ENCODE measurements at regions not wholly inside any gene's neighbourhood (a gene's known extent, or its start where the extent isn't known, plus 50 kb on each side); places are given as distances from the start of the nearest gene placed in this dataset.

DNA sequence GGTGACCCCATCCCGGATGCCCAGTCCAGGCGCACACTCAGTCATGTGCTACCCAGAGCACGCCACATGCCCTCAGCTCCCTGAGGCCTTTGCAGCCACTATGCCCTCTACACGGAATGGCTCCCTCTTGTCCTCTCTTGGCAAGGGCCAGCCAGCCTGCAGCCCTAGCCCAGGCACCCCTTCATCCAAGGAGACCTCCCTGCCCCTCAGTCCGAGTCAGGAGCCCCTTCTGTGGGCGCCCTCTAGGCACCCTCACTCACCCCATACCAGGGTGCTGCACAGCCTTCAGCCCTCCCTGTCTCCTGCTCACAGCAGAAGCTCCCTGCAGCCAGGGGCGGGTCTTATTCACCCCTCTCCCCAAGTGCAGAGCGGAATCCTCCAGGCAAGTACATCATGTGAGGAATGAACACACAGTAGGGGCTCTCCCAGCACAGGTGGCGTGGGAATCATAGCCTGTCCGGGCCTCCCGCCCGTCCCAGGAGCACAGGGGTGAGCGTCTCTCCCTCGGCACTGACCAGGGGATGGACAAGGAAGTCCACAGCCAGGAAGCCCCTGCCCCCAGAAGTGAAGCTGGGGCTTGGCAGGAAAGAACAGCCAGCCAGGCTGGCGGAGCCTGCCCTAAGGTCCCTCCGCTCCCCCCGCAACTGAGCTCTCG lies 186.9 kb downstream of the RBFOX3 start:
- no peaks in the 10 kb centered on the region for H3K36me3 Mint-ChIP-seq
- H3K27me3 Mint-ChIP-seq (ENCODE audit: low read depth) = peaks cover 66% of the 10 kb centered on the region
- TF ChIP-seq, protein P1, sequence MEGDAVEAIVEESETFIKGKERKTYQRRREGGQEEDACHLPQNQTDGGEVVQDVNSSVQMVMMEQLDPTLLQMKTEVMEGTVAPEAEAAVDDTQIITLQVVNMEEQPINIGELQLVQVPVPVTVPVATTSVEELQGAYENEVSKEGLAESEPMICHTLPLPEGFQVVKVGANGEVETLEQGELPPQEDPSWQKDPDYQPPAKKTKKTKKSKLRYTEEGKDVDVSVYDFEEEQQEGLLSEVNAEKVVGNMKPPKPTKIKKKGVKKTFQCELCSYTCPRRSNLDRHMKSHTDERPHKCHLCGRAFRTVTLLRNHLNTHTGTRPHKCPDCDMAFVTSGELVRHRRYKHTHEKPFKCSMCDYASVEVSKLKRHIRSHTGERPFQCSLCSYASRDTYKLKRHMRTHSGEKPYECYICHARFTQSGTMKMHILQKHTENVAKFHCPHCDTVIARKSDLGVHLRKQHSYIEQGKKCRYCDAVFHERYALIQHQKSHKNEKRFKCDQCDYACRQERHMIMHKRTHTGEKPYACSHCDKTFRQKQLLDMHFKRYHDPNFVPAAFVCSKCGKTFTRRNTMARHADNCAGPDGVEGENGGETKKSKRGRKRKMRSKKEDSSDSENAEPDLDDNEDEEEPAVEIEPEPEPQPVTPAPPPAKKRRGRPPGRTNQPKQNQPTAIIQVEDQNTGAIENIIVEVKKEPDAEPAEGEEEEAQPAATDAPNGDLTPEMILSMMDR (IDR thresholded peaks at IDR 0.05; ENCODE audit: unreplicated experiment) = no peak
- no peaks in the 10 kb centered on the region for H3K9me3 Mint-ChIP-seq
- H3K4me3 Mint-ChIP-seq = no peak overlapping the region
- no peaks in the 10 kb centered on the region for H3K4me1 Mint-ChIP-seq
- DNase-seq (ENCODE audit: low spot score in 2 of 2, unreplicated experiment in 2 of 2) = no peak
- H3K27ac Mint-ChIP-seq = no peak overlapping the region

DNA sequence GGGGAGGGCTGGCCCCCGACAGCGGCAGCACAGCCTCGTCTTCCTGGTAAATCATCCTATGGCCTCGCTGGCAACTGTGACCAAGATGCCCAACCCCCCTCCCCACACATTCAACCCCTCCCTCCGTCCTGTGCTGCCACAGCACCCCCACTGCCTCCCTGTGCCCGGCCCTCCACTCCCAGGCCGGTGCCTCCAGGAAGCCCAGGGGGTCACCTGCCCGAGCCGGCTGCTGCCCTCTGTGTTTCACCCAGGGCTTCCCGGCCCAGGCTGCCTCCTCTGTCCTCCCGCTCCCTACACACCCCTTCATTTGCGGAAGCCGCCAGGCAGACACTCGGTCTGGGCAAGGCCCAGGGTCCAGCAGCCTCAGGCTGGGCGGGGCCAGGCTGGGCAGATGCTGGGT lies 188.6 kb downstream of the RBFOX3 start:
- peaks cover 69% of the 10 kb centered on the region for H3K27me3 Mint-ChIP-seq (ENCODE audit: low read depth)
- no peaks in the 10 kb centered on the region for H3K9me3 Mint-ChIP-seq
- H3K4me1 Mint-ChIP-seq = no peaks in the 10 kb centered on the region
- no peak overlapping the region for H3K27ac Mint-ChIP-seq
- no peak overlapping the region for H3K4me3 Mint-ChIP-seq
- TF ChIP-seq, protein P1 (IDR thresholded peaks at IDR 0.05; ENCODE audit: unreplicated experiment) = no peak
- DNase-seq (ENCODE audit: low spot score in 2 of 2, unreplicated experiment in 2 of 2) = no peak
- H3K36me3 Mint-ChIP-seq = no peaks in the 10 kb centered on the region

DNA sequence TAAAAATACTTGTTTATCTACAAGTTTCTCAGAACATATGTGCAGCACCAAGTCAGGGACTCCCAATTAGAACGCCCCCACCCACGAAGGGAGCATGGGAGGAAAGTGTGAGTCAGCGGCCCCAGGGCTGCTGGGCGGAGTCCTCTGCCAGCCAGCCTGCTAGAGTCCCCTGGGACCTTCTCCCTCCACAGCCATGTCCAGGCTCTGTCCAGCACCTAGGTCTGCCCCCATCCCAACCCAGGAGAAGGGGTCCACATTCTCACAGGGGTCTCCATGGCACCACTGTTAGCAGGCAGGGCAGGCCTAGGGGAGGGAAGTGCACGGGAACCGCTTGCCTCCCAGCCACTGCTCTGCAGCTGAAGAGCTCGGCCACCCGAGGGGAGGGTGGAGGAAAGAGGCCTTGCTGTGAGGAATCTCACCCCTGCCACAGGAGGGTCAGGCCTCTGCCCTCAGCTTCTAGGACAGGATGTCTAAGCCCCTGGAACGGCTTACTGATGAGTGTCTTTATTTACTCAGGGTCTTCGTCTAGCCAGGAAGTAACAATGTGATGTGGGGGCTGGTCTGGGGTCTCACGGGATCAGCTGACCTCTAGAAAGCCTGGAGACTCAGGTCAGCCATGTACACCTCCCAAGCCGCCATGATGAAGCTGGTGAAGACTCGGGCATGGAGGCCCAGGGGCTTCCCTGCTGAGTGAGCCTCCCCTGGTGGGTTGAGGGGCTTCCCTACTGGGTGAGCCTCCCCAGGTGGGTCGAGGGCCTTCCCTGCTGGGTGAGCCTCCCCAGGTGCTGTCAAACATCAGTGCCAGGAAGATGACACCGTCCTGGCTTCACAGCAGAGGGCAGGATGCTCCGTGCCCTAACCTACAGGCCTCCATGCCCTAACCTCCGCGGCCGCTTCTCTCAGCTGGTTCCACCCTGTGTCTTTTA lies 190.3 kb downstream of the RBFOX3 start:
- no peak overlapping the region for H3K4me3 Mint-ChIP-seq
- no peak overlapping the region for H3K27ac Mint-ChIP-seq
- H3K27me3 Mint-ChIP-seq (ENCODE audit: low read depth) = peaks cover 70% of the 10 kb centered on the region
- H3K9me3 Mint-ChIP-seq = no peaks in the 10 kb centered on the region
- H3K36me3 Mint-ChIP-seq = no peaks in the 10 kb centered on the region
- TF ChIP-seq, protein P1 (IDR thresholded peaks at IDR 0.05; ENCODE audit: unreplicated experiment) = no peak
- no peaks in the 10 kb centered on the region for H3K4me1 Mint-ChIP-seq
- no peak for DNase-seq (ENCODE audit: low spot score in 2 of 2, unreplicated experiment in 2 of 2)

DNA sequence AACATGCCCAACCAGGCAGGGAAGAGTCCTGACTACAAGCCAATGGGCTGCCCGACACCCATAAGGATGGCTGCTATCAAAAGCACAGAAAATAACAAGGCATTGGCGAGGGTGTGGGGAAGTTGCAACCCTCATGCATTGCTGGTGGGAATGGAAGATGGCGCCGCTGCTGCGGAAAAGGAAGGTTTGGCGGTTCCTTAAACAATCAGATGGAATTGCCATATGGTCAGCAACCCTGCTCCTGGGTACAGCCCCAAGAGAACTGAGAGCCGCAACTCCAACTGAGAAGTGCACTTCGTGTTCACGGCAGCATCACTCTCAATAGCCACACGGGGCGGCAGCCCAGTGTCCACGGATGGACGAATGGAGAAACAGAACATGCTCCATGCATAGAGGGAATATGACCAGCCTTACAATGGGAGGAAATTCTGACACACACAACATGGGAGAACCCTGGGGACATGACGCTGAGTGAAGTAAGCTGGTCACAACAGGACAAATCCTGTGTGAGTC lies 193.3 kb downstream of the RBFOX3 start:
- Mint-ChIP-seq H3K4me1 (no peaks in the 10 kb centered on the region), H3K4me3 (no peak overlapping the region), H3K27ac (no peak overlapping the region), H3K36me3 (no peaks in the 10 kb centered on the region), H3K9me3 (no peaks in the 10 kb centered on the region), H3K27me3 (ENCODE audit: low read depth) (peaks cover 56% of the 10 kb centered on the region)
- TF ChIP-seq, protein P1 (IDR thresholded peaks at IDR 0.05; ENCODE audit: unreplicated experiment) = no peak
- DNase-seq (ENCODE audit: low spot score in 2 of 2, unreplicated experiment in 2 of 2) = no peak

DNA sequence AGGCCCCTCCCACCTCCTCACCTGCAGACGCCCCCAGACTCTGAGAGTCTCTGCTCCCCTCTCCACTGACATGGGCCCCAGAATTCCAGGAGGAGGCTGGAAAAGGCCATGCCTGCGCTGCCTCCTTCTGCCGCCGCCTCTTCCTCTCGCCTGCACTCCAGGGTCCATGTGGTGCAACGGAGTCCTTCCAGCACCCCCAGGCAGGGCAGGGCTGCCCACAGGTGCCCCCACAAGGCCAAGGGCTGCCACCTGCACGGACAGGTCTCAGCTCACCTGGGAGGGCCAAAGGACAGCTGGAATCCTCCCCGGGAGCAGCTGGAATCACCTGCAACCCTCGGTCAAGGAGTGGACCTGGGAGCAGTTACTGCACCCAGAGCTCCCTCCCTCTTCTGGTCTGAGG lies 194.9 kb downstream of the RBFOX3 start:
- peaks cover 56% of the 10 kb centered on the region for H3K27me3 Mint-ChIP-seq (ENCODE audit: low read depth)
- no peak for DNase-seq (ENCODE audit: low spot score in 2 of 2, unreplicated experiment in 2 of 2)
- no peak overlapping the region for H3K4me3 Mint-ChIP-seq
- H3K4me1 Mint-ChIP-seq = no peaks in the 10 kb centered on the region
- TF ChIP-seq, protein P1 (IDR thresholded peaks at IDR 0.05; ENCODE audit: unreplicated experiment) = no peak
- no peaks in the 10 kb centered on the region for H3K36me3 Mint-ChIP-seq
- no peak overlapping the region for H3K27ac Mint-ChIP-seq
- no peaks in the 10 kb centered on the region for H3K9me3 Mint-ChIP-seq
